Amygdala (tissue), 56 donors: ENCODE measurements at regions not wholly inside any gene's neighbourhood (a gene's known extent, or its start where the extent isn't known, plus 50 kb on each side); places are given as distances from the start of the nearest gene placed in this dataset.

ENCODE experiments used
- DNase-seq, 56 donors: peaks; one replicate each; lab custom pipeline; 2025; lab: John Stamatoyannopoulos, UW

DNA sequence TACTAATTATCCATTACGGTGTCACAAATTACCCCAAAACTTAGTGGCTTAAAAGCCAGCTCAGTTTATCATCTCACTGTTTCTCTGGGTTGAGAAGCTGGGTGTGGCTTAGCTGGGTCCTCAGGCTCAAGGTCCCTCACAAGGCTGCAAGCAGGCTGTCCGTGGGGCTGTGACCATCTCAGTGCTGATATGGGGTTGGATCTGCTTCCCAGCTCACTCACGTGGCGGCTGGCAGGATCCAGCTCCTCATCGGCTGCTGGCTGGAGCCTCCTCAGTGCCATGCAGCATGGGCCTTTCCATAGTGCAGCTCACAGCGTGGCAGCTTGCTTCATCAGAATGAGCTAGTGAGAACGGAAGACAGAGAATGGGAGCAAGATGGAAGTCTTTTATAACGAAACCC lies 128.5 kb upstream of the CPEB4 start:
- DNase-seq = no peak

DNA sequence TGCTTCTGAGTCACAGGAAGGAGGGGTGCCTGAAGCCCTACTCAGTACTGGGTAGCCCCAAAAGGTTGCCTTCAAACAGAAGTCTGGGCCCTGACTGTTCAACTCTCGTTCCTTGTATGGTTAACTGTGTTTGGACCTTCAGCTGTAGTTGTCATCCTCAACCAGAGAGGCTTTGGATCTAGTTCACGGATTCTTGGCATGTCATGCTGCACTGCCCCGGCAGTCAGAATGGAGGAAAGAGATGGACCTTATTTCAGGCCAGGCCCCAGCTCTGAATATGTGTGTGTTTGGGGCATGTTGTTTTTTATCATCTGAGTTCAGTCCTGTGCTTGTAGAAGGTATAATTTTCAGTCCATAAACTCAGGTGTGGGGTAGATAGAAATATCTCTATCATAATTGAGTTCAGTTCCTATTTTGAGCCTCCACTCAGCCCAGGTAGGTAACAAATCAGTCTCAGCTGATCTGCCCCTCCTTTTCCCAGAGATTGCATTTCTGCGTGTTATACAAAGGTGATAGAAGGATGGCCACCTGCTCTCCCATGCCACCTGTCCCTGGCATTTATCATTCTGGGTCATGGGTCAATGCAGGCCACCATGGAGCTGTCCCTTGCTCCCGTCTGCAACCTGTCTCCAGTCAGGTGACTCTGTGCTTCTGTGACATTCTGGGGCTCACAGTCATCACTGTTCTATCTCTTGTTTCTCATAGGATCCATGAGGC lies 127.5 kb upstream of the CPEB4 start:
- DNase-seq = no peak

- DNase-seq = no peak
Measured at GRCh38 chr5:173761178-173761513, 127.0 kb upstream of the CPEB4 start.

DNA sequence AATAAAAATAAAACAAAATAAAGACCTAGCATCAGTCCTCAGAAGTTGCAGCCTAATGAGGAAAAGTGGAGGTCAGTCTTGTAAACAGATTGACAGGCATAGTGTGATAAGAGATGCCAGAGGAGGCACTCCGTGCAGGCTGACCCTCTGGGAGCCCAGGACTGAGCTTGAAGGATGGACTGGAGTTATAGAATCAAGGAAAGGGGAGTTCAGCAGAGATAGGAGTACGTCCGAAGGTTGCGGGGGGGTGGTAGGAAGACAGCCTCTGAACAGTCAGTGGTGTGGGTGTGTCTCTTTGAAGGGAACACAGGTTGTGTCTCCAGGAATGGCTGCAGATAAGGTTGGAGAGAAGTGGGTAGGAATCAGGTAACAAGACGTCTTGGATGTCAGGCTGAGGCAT lies 126.1 kb upstream of the CPEB4 start:
- DNase-seq = no peak

DNA sequence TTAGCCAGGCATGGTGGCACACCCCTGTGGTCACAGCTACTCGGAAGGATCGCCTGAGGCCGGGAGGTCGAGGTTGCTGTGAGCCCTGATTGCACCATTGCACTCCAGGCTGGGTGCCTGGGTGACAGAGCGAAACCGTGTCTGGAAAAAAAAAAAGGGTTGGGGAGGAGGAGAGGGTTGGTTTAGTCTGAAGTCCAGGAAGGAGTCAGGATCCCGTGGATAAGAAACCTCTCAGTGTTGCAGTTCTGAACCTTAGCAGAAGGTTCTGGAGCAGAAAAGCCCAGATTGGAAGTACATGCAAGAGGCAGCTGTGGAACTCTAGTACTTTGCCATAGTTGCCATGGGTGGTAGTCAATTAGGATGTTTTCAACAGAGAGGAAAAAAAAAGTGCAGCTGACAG lies 125.2 kb upstream of the CPEB4 start:
- DNase-seq = no peak

- DNase-seq = no peak
Measured at GRCh38 chr5:173763410-173763809, 124.7 kb upstream of the CPEB4 start.

DNA sequence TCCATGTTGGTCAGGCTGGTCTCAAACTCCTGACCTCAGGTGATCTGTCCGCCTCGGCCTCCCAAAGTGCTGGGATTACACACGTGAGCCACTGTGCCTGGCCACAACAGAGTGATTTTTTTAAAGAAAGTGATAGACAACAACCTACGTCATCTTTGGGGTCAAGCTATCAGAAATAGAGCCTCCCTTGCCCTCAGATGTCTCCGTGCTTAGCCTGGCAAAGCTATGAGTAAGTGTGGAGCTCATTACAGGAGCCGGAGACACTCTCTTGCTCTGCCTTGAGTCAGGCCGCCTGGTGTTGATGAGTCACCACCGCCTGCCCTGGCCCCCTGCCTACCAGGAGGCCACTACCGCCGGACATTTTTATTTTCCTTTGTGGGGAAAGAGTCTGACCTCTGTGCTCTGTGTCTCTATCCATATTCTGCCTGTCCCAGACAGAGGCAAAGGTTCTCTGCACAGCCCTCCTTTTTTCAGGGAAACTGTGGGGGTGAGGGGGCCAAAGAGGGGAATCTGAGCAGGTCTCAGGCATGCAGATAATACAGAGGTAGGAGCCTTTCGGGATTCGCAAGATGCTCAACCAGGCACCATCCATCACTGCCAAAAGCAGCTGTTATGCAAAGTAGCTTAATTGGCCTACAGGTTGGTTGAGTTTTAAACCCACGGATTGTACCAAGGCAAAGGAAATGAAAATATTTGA lies 123.7 kb upstream of the CPEB4 start:
- DNase-seq = peak in 11 of 56 donors; percentile 3 to 52 (median 19)

- DNase-seq = no peak
Measured at GRCh38 chr5:173765029-173765644, 123.0 kb upstream of the CPEB4 start.

DNA sequence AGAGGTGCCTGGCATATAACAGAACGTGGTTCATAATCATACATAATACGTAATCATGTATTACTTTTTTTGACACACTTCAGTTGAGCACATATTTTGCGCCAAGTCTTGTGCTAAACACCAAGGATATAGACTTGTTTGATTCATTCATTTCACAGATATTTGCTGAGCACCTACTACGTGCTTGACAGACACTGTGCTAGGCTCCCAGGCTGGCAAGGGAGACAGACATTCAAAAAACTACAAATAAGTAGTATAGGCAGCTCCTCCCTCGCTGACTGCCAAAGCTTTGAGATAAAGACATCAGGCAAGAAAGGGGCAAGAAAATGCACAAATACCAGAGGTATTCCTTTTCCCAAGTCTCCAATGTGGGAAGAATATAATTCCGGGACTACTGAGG lies 122.5 kb upstream of the CPEB4 start:
- no peak for DNase-seq

- peak in 1 of 56 donors; percentile 21 for DNase-seq
Measured at GRCh38 chr5:173767574-173768266, 120.4 kb upstream of the CPEB4 start.

GRCh38 chr5:173768267-173768806 lies 119.8 kb upstream of the CPEB4 start:
- no peak for DNase-seq

DNA sequence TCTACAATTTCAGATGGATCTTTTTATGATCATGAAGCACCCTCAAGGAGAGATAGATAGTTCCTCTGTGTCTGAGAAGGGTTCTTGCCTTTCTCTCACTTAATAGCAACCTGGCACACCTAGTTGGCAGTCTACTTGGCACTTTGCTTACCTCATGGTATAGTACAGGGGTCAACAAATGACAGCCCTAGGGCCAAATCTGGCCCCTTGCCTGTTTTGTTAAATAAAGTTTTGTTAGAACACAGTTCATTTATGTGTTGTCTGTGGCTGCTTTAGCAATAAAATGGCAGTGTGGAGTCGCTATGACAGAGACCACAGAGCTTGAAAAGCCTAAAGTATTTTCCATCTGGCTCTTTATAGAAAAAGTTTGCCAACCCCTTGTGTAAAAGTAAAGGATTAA lies 119.3 kb upstream of the CPEB4 start:
- DNase-seq = no peak

GRCh38 chr5:173770637-173771036 lies 117.5 kb upstream of the CPEB4 start:
- DNase-seq = no peak

DNA sequence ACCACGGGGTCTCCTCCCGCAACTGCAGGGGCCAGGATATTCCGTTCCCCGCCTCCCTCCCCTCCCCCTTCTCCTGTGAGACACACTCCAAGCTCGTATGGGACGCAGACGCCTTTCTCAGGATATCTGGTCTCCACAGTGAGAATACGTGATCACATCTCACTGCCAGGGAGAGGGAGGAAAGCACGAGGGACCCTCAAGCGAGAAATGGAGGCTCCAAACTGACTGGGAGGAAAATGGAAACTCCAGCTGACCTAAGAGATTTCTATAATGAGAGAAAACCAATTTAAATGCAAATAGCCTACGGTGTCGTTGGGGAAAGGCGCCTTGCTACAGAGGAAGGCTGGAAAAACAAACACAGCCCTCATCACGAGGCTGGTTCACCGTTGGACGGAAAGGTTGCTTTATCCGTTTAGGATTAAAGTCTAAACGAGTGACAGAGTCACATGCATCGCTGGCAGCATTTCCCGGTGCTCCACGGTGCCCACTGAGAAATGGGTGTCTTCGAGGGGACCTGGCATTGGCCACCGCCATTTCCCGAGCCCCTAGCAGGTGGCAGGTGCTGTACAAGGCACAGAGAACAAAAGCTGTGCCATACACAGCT lies 116.9 kb upstream of the CPEB4 start:
- DNase-seq = no peak

GRCh38 chr5:173771725-173772383 lies 116.3 kb upstream of the CPEB4 start:
- DNase-seq = no peak

DNA sequence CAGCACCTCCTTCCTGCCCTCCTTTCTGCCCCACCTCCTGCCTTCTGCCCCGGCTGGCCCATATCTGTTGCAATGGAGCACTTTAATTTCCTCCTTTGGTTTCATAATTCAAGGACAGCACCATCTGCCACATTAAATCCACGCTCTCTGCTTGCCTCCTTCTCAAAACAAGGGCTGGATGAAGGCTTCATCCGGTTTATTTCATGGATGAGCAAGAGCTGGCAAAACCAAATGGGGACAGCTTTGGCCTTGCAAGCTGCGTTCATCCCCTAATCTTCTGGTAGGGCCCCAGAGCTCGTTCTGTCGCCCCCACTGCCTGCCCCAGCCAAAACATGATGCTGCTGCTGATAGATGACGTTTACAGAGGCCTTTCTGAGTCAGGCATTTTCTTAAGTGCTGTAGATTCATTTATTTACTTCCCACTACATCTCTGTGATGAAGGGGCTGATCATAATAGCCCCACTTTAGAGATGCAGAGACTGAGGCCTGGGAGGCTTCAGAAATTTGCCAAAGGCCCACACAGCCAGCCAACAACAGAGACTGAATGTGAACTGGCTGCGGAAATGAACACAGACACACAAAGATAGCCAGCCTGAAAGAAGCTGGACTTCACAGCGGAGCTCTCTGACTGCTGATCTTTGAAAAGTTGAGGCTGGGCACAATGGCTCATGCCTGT lies 115.6 kb upstream of the CPEB4 start:
- no peak for DNase-seq

GRCh38 chr5:173774271-173774761 lies 113.8 kb upstream of the CPEB4 start:
- peak in 19 of 56 donors; percentile 3 to 61 (median 33) for DNase-seq

- peak in 7 of 56 donors; percentile 11 to 53 (median 23) for DNase-seq
Measured at GRCh38 chr5:173775261-173776197, 112.6 kb upstream of the CPEB4 start.
